HEK293 (cell line): ENCODE measurements at regions not wholly inside any gene's neighbourhood (a gene's known extent, or its start where the extent isn't known, plus 50 kb on each side); places are given as distances from the start of the nearest gene placed in this dataset.

Experiments
- CTCF ChIA-PET: fragments of 350-600 bp; formaldehyde crosslinking; extraction: SDS; loops from one replicate; lab custom pipeline; 2021; ENCODE audit warnings: antibody characterized with exemption; lab: Yijun Ruan, JAX
- POLR2A ChIA-PET: fragments of 300-600 bp; formaldehyde crosslinking; extraction: SDS; loops from one replicate; lab custom pipeline; 2020; ENCODE audit warnings: antibody characterized with exemption, inconsistent platforms; lab: Yijun Ruan, JAX
- H3K27ac ChIP-seq: fragments of 200-500 bp; sonication (Bioruptor generic); 2 replicates; pipeline ENCODE4 v1.5.1; 2014; ENCODE audit warnings: low read depth, low read length, control low read depth, inconsistent platforms; ENCODE audit errors: extremely low read depth
- H3K36me3 ChIP-seq, 2 experiments: fragments of 200-500 bp in 1 of 2; sonication (Bioruptor generic) in 1 of 2; 1 replicate in 1 of 2; 2 replicates in 1 of 2; pipeline ENCODE4 v1.5.1; 2014 to 2017; ENCODE audit warnings: inconsistent platforms in 2 of 2, low read length in 2 of 2; ENCODE audit not compliant: control insufficient read depth in 2 of 2, insufficient read depth in 1 of 2
- H3K4me1 ChIP-seq: fragments of 200-500 bp; sonication (Bioruptor generic); 2 replicates; pipeline ENCODE4 v1.5.1; 2014; ENCODE audit warnings: mild to moderate bottlenecking, low read length, inconsistent platforms; ENCODE audit not compliant: control insufficient read depth, insufficient read depth
- H3K4me3 ChIP-seq: 2 replicates; pipeline ENCODE4 v1.5.1; 2011; ENCODE audit warnings: low read depth, mild to moderate bottlenecking, control low read depth, low read length, moderate library complexity
- H3K9me3 ChIP-seq: fragments of 200-500 bp; sonication (Bioruptor generic); 2 replicates; pipeline ENCODE4 v1.5.1; 2014; ENCODE audit warnings: low read depth, low read length, inconsistent platforms; ENCODE audit not compliant: control insufficient read depth, insufficient read depth
- ATF2 ChIP-seq: fragments of 450-650 bp; formaldehyde crosslinking; IDR thresholded peaks from 2 replicates; pipeline ENCODE4 v1.5.1; 2016; ENCODE audit warnings: missing biosample characterization, missing genetic modification characterization, low read depth
- BCL6B ChIP-seq: fragments of 450-650 bp; formaldehyde crosslinking; IDR thresholded peaks from 2 replicates; pipeline ENCODE4 v1.5.1; 2017; ENCODE audit warnings: missing biosample characterization, missing genetic modification characterization
- EGR2 ChIP-seq: fragments of 450-650 bp; formaldehyde crosslinking; IDR thresholded peaks from 2 replicates; pipeline ENCODE4 v1.5.1; 2016; ENCODE audit warnings: low read depth, missing biosample characterization, missing genetic modification characterization
- HOXD13 ChIP-seq: sonication (generic); formaldehyde crosslinking; IDR thresholded peaks from 2 replicates; pipeline ENCODE4 v1.8.0; 2022; ENCODE audit warnings: missing genetic modification reagents, borderline replicate concordance
- IKZF3 ChIP-seq: fragments of 450-650 bp; IDR thresholded peaks from 2 replicates; pipeline ENCODE4 v1.5.0; 2018; ENCODE audit warnings: missing biosample characterization, mild to moderate bottlenecking, missing genetic modification characterization, moderate library complexity
- OVOL3 ChIP-seq: fragments of 450-650 bp; formaldehyde crosslinking; IDR thresholded peaks from 2 replicates; pipeline ENCODE4 v1.5.1; 2016; ENCODE audit warnings: missing biosample characterization, missing genetic modification characterization
- SALL2 ChIP-seq: fragments of 450-650 bp; formaldehyde crosslinking; IDR thresholded peaks from 2 replicates; pipeline ENCODE4 v1.5.0; 2017; ENCODE audit warnings: missing biosample characterization, mild to moderate bottlenecking, missing genetic modification characterization, borderline replicate concordance
- TCF7L2 ChIP-seq: IDR thresholded peaks from 2 replicates; pipeline ENCODE4 v1.6.1; 2011; ENCODE audit warnings: low read depth, mild to moderate bottlenecking, inconsistent platforms, low read length, moderate library complexity, borderline replicate concordance
- ZBTB1 ChIP-seq: fragments of 450-650 bp; formaldehyde crosslinking; IDR thresholded peaks from 2 replicates; pipeline ENCODE4 v1.5.1; 2016; ENCODE audit warnings: missing biosample characterization, missing genetic modification characterization
- ZBTB21 ChIP-seq: fragments of 450-650 bp; formaldehyde crosslinking; IDR thresholded peaks from 2 replicates; pipeline ENCODE4 v1.5.1; 2017; ENCODE audit warnings: missing biosample characterization, missing genetic modification characterization
- ZBTB48 ChIP-seq: fragments of 450-650 bp; formaldehyde crosslinking; IDR thresholded peaks from 2 replicates; pipeline ENCODE4 v1.5.1; 2016; ENCODE audit warnings: missing biosample characterization, missing genetic modification characterization
- ZBTB6 ChIP-seq: fragments of 450-650 bp; formaldehyde crosslinking; IDR thresholded peaks from 2 replicates; pipeline ENCODE4 v1.5.1; 2017; ENCODE audit warnings: missing biosample characterization, missing genetic modification characterization
- ZFP3 ChIP-seq: fragments of 450-650 bp; formaldehyde crosslinking; IDR thresholded peaks from 2 replicates; pipeline ENCODE4 v1.5.1; 2016; ENCODE audit warnings: low read depth, missing biosample characterization, missing genetic modification characterization
- ZIC2 ChIP-seq: fragments of 450-650 bp; formaldehyde crosslinking; IDR thresholded peaks from 2 replicates; pipeline ENCODE4 v1.5.1; 2016; ENCODE audit warnings: missing biosample characterization, missing genetic modification characterization
- ZNF155 ChIP-seq: fragments of 450-650 bp; formaldehyde crosslinking; IDR thresholded peaks from 2 replicates; pipeline ENCODE4 v1.5.1; 2016; ENCODE audit warnings: missing biosample characterization, missing genetic modification characterization
- ZNF175 ChIP-seq: fragments of 450-650 bp; formaldehyde crosslinking; IDR thresholded peaks from 2 replicates; pipeline ENCODE4 v1.5.1; 2016; ENCODE audit warnings: missing biosample characterization, missing genetic modification characterization
- ZNF221 ChIP-seq: fragments of 450-650 bp; formaldehyde crosslinking; IDR thresholded peaks from 2 replicates; pipeline ENCODE4 v1.5.1; 2017; ENCODE audit warnings: missing biosample characterization, missing genetic modification characterization, borderline replicate concordance
- ZNF37A ChIP-seq: fragments of 450-650 bp; IDR thresholded peaks from 2 replicates; pipeline ENCODE4 v1.5.1; 2018; ENCODE audit warnings: missing biosample characterization, missing genetic modification characterization
- ZNF398 ChIP-seq: fragments of 450-650 bp; formaldehyde crosslinking; IDR thresholded peaks from 2 replicates; pipeline ENCODE4 v1.5.1; 2017; ENCODE audit warnings: missing biosample characterization, missing genetic modification characterization
- ZNF518A ChIP-seq: fragments of 450-650 bp; formaldehyde crosslinking; conservative IDR thresholded peaks from 2 replicates; pipeline ENCODE4 v1.5.1; 2016; ENCODE audit warnings: low read depth, missing biosample characterization, missing genetic modification characterization
- ZNF837 ChIP-seq: fragments of 450-650 bp; formaldehyde crosslinking; IDR thresholded peaks from 2 replicates; pipeline ENCODE4 v1.5.1; 2016; ENCODE audit warnings: missing biosample characterization, missing genetic modification characterization

- TF ChIP-seq SALL2 (tag by site-specific recombination) (no peak), ZFP3 (tag by site-specific recombination) (no peak), ZBTB21 (no peak), OVOL3 (tag by site-specific recombination) (no peak), ZNF221 (tag by site-specific recombination) (no peak), ZNF398 (tag by site-specific recombination) (no peak), ZNF37A (tag by site-specific recombination) (no peak), ZNF155 (tag by site-specific recombination) (no peak), ATF2 (tag by site-specific recombination) (no peak), ZBTB48 (no peak)
Measured at GRCh38 chr15:61393524-61393923, 164.4 kb upstream of the RORA start (continued).

- TF ChIP-seq EGR2 (tag by site-specific recombination) (no peak), ZNF518A (tag by site-specific recombination) (no peak), IKZF3 (tag by site-specific recombination) (no peak), ZBTB1 (tag by site-specific recombination) (no peak), ZIC2 (tag by site-specific recombination) (no peak)
- H3K36me3 ChIP-seq = no peaks in the 10 kb centered on the region
- ChIA-PET CTCF (interaction anchor here (0.6 kb wide), 1 partner anchor 145 kb away, joined by 3 read pairs; no protein-coding TSS in a partner anchor), POLR2A (no interaction called here)
- H3K27ac ChIP-seq = no peak overlapping the region
- no peaks in the 10 kb centered on the region for H3K4me1 ChIP-seq
- H3K4me3 ChIP-seq = no peak overlapping the region
- no peaks in the 10 kb centered on the region for H3K9me3 ChIP-seq
Measured at GRCh38 chr15:61390138-61390537, 161.0 kb upstream of the RORA start.

GRCh38 chr15:61389334-61390028 lies 160.4 kb upstream of the RORA start:
- Histone ChIP-seq H3K4me1 (no peaks in the 10 kb centered on the region), H3K27ac (no peak overlapping the region), H3K36me3 (no peaks in the 10 kb centered on the region), H3K9me3 (no peaks in the 10 kb centered on the region), H3K4me3 (no peak overlapping the region)
- ChIA-PET CTCF (interaction anchor here (0.6 kb wide), 1 partner anchor 144 kb away, joined by 3 read pairs; no protein-coding TSS in a partner anchor), POLR2A (no interaction called here)
- TF ChIP-seq ZBTB6 (tag by site-specific recombination) (no peak), ZNF837 (tag by site-specific recombination) (no peak), BCL6B (no peak), ZNF175 (no peak), TCF7L2 (no peak), HOXD13 (CRISPR knock-in tag) (no peak)
